PFSK-1 (cell line): ENCODE measurements at regions not wholly inside any gene's neighbourhood (a gene's known extent, or its start where the extent isn't known, plus 50 kb on each side); places are given as distances from the start of the nearest gene placed in this dataset.

ENCODE experiments used
- FOXP2 ChIP-seq: optimal IDR thresholded peaks from 2 replicates; pipeline ENCODE3; 2011; ENCODE audit warnings: borderline replicate concordance, control low read depth, inconsistent platforms; ENCODE audit not compliant: insufficient read depth; ENCODE audit errors: extremely low read length, extremely low read depth
- POLR2AphosphoS5 ChIP-seq: IDR thresholded peaks from 2 replicates; pipeline ENCODE4 v1.6.1; 2012; ENCODE audit warnings: low read depth, mild to moderate bottlenecking, control low read depth, low read length, moderate library complexity
- SIN3A ChIP-seq: IDR thresholded peaks from 2 replicates; pipeline ENCODE4 v1.6.1; 2012; ENCODE audit warnings: mild to moderate bottlenecking, low read length, moderate library complexity, borderline replicate concordance; ENCODE audit not compliant: insufficient read depth
- TAF1 ChIP-seq: IDR thresholded peaks from 2 replicates; pipeline ENCODE4 v1.6.1; 2012; ENCODE audit warnings: low read length, control low read depth, borderline replicate concordance; ENCODE audit not compliant: insufficient read depth
- TF ChIP-seq, protein P1 (sequence below), 2 experiments: IDR thresholded peaks; 2 replicates each; pipeline versions ENCODE4 v1.6.1 to v1.8.0; 2011 to 2012; ENCODE audit warnings: low read depth in 2 of 2, low read length in 2 of 2, control low read depth in 1 of 2, inconsistent platforms in 1 of 2, mild to moderate bottlenecking in 1 of 2, moderate library complexity in 1 of 2; ENCODE audit not compliant: insufficient read depth in 1 of 2

DNA sequence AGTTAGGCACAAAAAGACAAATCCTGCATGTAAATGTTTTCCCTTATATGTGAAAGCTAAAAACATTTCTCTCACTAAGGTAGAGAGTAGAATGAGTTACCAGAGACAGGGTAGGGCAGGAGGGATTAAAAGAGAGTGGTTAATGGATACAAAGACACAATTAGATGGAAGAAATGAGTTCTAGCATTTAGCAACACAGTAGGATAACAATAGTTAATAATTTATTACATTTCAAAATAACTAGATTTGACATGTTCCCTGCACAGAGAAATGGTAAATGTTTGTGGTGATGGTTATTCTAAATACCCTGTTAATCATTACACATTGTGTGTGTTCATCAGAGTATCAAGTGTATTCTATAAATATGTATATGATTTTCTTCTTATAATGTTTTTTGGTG, 1400.7 kb downstream of the OTOL1 start:
- TF ChIP-seq TAF1 (no peak), SIN3A (no peak), FOXP2 (no peak), POLR2AphosphoS5 (no peak)
- TF ChIP-seq, protein P1, sequence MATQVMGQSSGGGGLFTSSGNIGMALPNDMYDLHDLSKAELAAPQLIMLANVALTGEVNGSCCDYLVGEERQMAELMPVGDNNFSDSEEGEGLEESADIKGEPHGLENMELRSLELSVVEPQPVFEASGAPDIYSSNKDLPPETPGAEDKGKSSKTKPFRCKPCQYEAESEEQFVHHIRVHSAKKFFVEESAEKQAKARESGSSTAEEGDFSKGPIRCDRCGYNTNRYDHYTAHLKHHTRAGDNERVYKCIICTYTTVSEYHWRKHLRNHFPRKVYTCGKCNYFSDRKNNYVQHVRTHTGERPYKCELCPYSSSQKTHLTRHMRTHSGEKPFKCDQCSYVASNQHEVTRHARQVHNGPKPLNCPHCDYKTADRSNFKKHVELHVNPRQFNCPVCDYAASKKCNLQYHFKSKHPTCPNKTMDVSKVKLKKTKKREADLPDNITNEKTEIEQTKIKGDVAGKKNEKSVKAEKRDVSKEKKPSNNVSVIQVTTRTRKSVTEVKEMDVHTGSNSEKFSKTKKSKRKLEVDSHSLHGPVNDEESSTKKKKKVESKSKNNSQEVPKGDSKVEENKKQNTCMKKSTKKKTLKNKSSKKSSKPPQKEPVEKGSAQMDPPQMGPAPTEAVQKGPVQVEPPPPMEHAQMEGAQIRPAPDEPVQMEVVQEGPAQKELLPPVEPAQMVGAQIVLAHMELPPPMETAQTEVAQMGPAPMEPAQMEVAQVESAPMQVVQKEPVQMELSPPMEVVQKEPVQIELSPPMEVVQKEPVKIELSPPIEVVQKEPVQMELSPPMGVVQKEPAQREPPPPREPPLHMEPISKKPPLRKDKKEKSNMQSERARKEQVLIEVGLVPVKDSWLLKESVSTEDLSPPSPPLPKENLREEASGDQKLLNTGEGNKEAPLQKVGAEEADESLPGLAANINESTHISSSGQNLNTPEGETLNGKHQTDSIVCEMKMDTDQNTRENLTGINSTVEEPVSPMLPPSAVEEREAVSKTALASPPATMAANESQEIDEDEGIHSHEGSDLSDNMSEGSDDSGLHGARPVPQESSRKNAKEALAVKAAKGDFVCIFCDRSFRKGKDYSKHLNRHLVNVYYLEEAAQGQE (IDR thresholded peaks at IDR 0.05; ENCODE audit: insufficient read depth in 1 of 2, low read depth in 2 of 2, low read length in 2 of 2): no peak

DNA sequence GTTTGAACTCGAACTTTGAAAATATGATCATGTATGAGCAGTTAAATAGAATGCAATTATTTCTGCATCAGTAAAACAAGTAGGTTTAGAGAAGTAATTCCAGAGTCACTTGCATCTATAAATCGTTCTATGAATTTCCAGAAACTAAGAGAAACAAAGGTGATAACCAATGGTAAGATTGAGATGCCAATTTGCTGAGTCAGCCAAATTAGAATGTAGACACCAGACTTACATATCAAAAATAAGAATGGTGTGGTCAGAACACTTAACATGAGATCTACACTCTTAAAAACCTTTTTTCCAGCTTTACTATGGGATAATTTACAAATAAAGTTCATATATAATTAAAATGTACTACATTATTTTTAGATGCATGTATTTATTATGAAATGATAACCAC, 1435.9 kb downstream of the OTOL1 start:
- no peak for TF ChIP-seq FOXP2
- no peak for TF ChIP-seq POLR2AphosphoS5
- TF ChIP-seq, protein P1 (IDR thresholded peaks at IDR 0.05; ENCODE audit: insufficient read depth in 1 of 2, low read depth in 2 of 2, low read length in 2 of 2): no peak
- no peak for TF ChIP-seq TAF1
- no peak for TF ChIP-seq SIN3A

DNA sequence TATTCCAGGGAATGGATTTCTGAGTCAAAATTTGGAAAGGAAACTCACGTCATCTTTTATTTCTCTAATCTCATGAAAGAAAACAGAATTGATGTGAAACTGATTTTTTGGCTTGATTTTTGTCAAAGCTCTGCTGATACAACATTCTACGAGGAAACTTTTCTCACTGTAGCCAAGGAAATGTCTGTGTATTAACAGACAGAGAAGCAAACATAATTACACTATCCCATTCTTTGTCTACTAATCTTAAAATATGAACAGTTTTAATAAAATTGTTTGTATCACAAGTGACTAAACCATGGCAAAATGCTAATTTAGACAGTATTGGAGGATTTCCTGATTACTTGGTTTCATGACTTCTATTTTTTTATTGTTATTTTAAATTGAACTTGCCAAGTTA, 1437.0 kb downstream of the OTOL1 start:
- TF ChIP-seq FOXP2 (no peak), TAF1 (no peak), POLR2AphosphoS5 (no peak), SIN3A (no peak)
- TF ChIP-seq, protein P1 (IDR thresholded peaks at IDR 0.05; ENCODE audit: insufficient read depth in 1 of 2, low read depth in 2 of 2, low read length in 2 of 2): no peak

DNA sequence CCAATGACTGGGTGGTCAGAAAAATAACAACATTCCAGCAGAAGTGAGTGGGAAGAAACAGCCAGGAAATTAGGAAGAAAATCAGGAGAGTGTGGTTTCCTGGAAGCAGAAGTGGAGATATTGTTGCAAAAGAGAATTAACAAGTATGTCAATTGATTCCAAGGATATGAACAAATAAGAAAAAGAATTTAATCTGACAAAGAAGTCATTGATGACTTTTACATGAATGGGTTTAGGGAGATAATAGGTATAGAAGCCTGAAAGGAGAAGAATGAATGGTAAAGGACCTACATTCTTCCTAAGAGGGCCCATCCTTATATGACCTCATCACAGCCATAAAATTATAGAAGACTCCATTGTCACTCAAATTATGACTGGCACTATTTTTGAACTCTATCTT, 1440.1 kb downstream of the OTOL1 start:
- no peak for TF ChIP-seq SIN3A
- no peak for TF ChIP-seq FOXP2
- no peak for TF ChIP-seq POLR2AphosphoS5
- TF ChIP-seq, protein P1 (IDR thresholded peaks at IDR 0.05; ENCODE audit: insufficient read depth in 1 of 2, low read depth in 2 of 2, low read length in 2 of 2): no peak
- TF ChIP-seq TAF1: no peak

DNA sequence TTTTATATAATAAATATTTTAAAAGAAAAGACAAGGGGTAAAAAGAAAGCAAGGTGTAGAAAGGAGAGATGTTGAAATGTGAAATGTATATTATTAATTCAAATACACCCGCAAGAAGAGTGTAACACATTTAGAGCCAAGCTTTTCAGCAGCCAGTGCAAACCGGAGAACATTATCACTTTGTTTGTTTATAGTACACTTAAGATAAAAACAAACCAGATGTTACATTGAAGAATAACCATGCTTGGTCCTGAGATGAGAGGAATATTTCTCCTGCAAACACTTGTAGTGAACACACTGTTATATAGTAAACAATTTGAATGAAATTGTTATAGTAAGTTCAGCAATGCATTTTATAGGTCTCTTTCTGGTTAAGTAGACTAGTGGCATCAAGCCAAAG, 1441.5 kb downstream of the OTOL1 start:
- TF ChIP-seq TAF1 (no peak), SIN3A (no peak), POLR2AphosphoS5 (no peak), FOXP2 (no peak)
- TF ChIP-seq, protein P1 (IDR thresholded peaks at IDR 0.05; ENCODE audit: insufficient read depth in 1 of 2, low read depth in 2 of 2, low read length in 2 of 2): no peak
